CD14-positive monocyte (primary cell): ENCODE measurements at regions not wholly inside any gene's neighbourhood (a gene's known extent, or its start where the extent isn't known, plus 50 kb on each side); places are given as distances from the start of the nearest gene placed in this dataset.

Source experiments
- DNase-seq, 3 donors: peaks; one replicate each; pipeline ENCODE4 v3.0.0-alpha.2; 2011 to 2022
- H2AFZ ChIP-seq: 2 replicates; pipeline ENCODE4 v1.6.0; 2012; ENCODE audit warnings: mild to moderate bottlenecking, low read depth, low read length, inconsistent platforms; ENCODE audit not compliant: insufficient read depth, poor library complexity, severe bottlenecking
- H3K27ac ChIP-seq, 2 donors: 1 replicate in 1 of 2; 2 replicates in 1 of 2; pipeline ENCODE4 v1.5.1; 2012 to 2013; ENCODE audit warnings: low read length in 2 of 2, control low read depth in 1 of 2, inconsistent platforms in 1 of 2, low read depth in 1 of 2, mild to moderate bottlenecking in 1 of 2
- H3K27me3 ChIP-seq, 2 donors: one replicate each; pipeline versions ENCODE4 v1.6.0 to v1.6.1; 2011 to 2013; ENCODE audit warnings: low read length in 2 of 2; ENCODE audit not compliant: control insufficient read depth in 2 of 2, insufficient read depth in 2 of 2
- H3K36me3 ChIP-seq, 2 donors: replicated peaks in 1 of 2; 1 replicate in 1 of 2; 2 replicates in 1 of 2; pipeline versions ENCODE4 v1.5.1 to v1.6.1; 2012 to 2013; ENCODE audit warnings: low read length in 2 of 2, control low read depth in 1 of 2, inconsistent platforms in 1 of 2, mild to moderate bottlenecking in 1 of 2; ENCODE audit not compliant: insufficient read depth in 2 of 2, control insufficient read depth in 1 of 2
- H3K4me1 ChIP-seq, 2 donors: 1 replicate in 1 of 2; 2 replicates in 1 of 2; pipeline versions ENCODE4 v1.5.1 to v1.6.1; 2012 to 2013; ENCODE audit warnings: low read length in 2 of 2, control low read depth in 1 of 2, inconsistent platforms in 1 of 2, mild to moderate bottlenecking in 1 of 2, moderate library complexity in 1 of 2; ENCODE audit not compliant: insufficient read depth in 2 of 2, control insufficient read depth in 1 of 2
- H3K4me2 ChIP-seq: replicated peaks from 2 replicates; pipeline ENCODE3; 2012; ENCODE audit warnings: low read length, moderate library complexity, mild to moderate bottlenecking; ENCODE audit not compliant: poor library complexity, severe bottlenecking; ENCODE audit errors: extremely low read depth
- H3K4me3 ChIP-seq, 3 experiments: fragments of 200-600 bp in 1 of 3; sonication (generic) in 1 of 3; replicated peaks in 1 of 3; 1 replicate in 2 of 3; 2 replicates in 1 of 3; pipeline ENCODE4 v1.5.1; 2011 to 2013; ENCODE audit warnings: low read length in 3 of 3, mild to moderate bottlenecking in 3 of 3, control low read depth in 2 of 3, low read depth in 2 of 3, inconsistent platforms in 1 of 3, moderate library complexity in 1 of 3
- H3K79me2 ChIP-seq: 2 replicates; pipeline ENCODE4 v1.6.0; 2012; ENCODE audit warnings: mild to moderate bottlenecking, control low read depth, inconsistent platforms, low read length, moderate library complexity; ENCODE audit not compliant: insufficient read depth
- H3K9ac ChIP-seq: 2 replicates; pipeline ENCODE4 v1.6.0; 2017; ENCODE audit warnings: low read length, mild to moderate bottlenecking; ENCODE audit not compliant: insufficient read depth, poor library complexity, severe bottlenecking
- H3K9me3 ChIP-seq, 2 donors: replicated peaks in 1 of 2; 1 replicate in 1 of 2; 2 replicates in 1 of 2; pipeline versions ENCODE4 v1.5.1 to v1.6.1; 2012 to 2013; ENCODE audit warnings: low read length in 2 of 2, control low read depth in 1 of 2; ENCODE audit not compliant: control insufficient read depth in 1 of 2, insufficient read depth in 1 of 2
- H4K20me1 ChIP-seq: 2 replicates; pipeline ENCODE4 v1.6.0; 2012; ENCODE audit warnings: mild to moderate bottlenecking, low read length, control low read depth, moderate library complexity; ENCODE audit not compliant: insufficient read depth
- H3K27ac Mint-ChIP-seq, 7 donors: one replicate each; pipeline ENCODE4 v1.8.0; 2020; ENCODE audit warnings: mild to moderate bottlenecking in 7 of 7, mixed read lengths in 7 of 7, moderate library complexity in 6 of 7, inconsistent platforms in 2 of 7
- H3K27me3 Mint-ChIP-seq, 3 donors: one replicate each; pipeline ENCODE4 v1.8.0; 2021 to 2022; ENCODE audit warnings: low read depth in 3 of 3, mild to moderate bottlenecking in 3 of 3, mixed read lengths in 3 of 3, moderate library complexity in 3 of 3, inconsistent platforms in 1 of 3
- H3K36me3 Mint-ChIP-seq, 2 donors: one replicate each; pipeline ENCODE4 v1.8.0; 2020; ENCODE audit warnings: mixed read lengths in 2 of 2, inconsistent platforms in 1 of 2, mild to moderate bottlenecking in 1 of 2
- H3K4me1 Mint-ChIP-seq: one replicate; pipeline ENCODE4 v1.8.0; 2020; ENCODE audit warnings: mild to moderate bottlenecking, mixed read lengths
- H3K4me3 Mint-ChIP-seq, 2 donors: one replicate each; pipeline ENCODE4 v1.8.0; 2020; ENCODE audit warnings: mild to moderate bottlenecking in 2 of 2, mixed read lengths in 2 of 2, moderate library complexity in 1 of 2
- H3K9me3 Mint-ChIP-seq, 7 donors: one replicate each; pipeline ENCODE4 v1.8.0; 2020 to 2022; ENCODE audit warnings: mixed read lengths in 7 of 7, mild to moderate bottlenecking in 6 of 7, moderate library complexity in 6 of 7, inconsistent platforms in 2 of 7
- WGBS: methylation state at CpG from one replicate; pipeline ENCODE4 v1.1.5; 2013; ENCODE audit warnings: missing lambda C conversion rate; ENCODE audit not compliant: insufficient coverage; 5-methylcytosine and 5-hydroxymethylcytosine counted together
- intact Hi-C, 2 donors: fragments of 100-400 bp; cut with micrococcal nuclease; formaldehyde crosslinking; loops; one replicate each; pipeline versions ENCODE4 v1.15.0 to v1.15.1; 2023
- TF ChIP-seq, protein P1 (sequence below): fragments of 200-600 bp; IDR thresholded peaks from one replicate; pipeline ENCODE4 v1.8.0; 2022; ENCODE audit warnings: antibody characterized with exemption, mild to moderate bottlenecking

- no peaks in the 10 kb centered on the region for H3K4me1 ChIP-seq
- no peaks in the 10 kb centered on the region for H3K27me3 ChIP-seq
- no peak overlapping the region for H3K4me3 Mint-ChIP-seq
- no peak overlapping the region for H3K27ac ChIP-seq
- H3K4me1 Mint-ChIP-seq = no peaks in the 10 kb centered on the region
- no peaks in the 10 kb centered on the region for H3K36me3 ChIP-seq
- 88% methylated on average over 3 of the region's 3 CpGs for WGBS
- no peak overlapping the region for H3K9ac ChIP-seq
- H3K36me3 Mint-ChIP-seq = no peaks in the 10 kb centered on the region
- no peak overlapping the region for H2AFZ ChIP-seq
- H4K20me1 ChIP-seq = no peaks in the 10 kb centered on the region
- H3K27ac Mint-ChIP-seq = no peak overlapping the region
- intact Hi-C loops = no loop called here
- H3K9me3 ChIP-seq = peaks cover 5 to 10% of the 10 kb centered on the region in 2 donors
- H3K4me3 ChIP-seq = no peak overlapping the region
- peaks cover 0 to 1% (median 0%) of the 10 kb centered on the region in 3 donors for H3K27me3 Mint-ChIP-seq
- H3K9me3 Mint-ChIP-seq = peaks cover 0 to 11% (median 2%) of the 10 kb centered on the region in 7 donors
- no peaks in the 10 kb centered on the region for H3K79me2 ChIP-seq
- TF ChIP-seq, protein P1, sequence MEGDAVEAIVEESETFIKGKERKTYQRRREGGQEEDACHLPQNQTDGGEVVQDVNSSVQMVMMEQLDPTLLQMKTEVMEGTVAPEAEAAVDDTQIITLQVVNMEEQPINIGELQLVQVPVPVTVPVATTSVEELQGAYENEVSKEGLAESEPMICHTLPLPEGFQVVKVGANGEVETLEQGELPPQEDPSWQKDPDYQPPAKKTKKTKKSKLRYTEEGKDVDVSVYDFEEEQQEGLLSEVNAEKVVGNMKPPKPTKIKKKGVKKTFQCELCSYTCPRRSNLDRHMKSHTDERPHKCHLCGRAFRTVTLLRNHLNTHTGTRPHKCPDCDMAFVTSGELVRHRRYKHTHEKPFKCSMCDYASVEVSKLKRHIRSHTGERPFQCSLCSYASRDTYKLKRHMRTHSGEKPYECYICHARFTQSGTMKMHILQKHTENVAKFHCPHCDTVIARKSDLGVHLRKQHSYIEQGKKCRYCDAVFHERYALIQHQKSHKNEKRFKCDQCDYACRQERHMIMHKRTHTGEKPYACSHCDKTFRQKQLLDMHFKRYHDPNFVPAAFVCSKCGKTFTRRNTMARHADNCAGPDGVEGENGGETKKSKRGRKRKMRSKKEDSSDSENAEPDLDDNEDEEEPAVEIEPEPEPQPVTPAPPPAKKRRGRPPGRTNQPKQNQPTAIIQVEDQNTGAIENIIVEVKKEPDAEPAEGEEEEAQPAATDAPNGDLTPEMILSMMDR = no peak
- H3K4me2 ChIP-seq = no peak overlapping the region
- no peak for DNase-seq
Observed at GRCh38 chr2:14342313-14342712, 290.2 kb upstream of the LRATD1 start.

DNA sequence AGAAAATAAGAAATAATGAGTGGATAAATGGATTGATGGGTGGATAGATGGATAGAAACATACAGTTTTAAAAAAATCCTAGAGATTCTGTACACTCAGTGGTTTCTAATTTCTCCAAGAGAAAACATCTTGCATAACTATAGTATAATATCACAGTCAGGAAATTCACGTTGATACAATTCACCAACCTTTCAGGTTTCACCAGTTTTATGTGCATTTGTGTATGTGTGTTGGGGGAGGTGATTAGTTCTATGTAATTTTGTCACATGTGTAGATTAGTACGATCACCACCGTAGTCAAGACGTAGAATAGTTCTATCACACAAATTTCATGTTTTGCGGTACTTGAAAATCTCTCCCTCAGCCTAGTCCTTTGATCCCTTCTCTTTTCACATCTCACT lies 288.2 kb upstream of the LRATD1 start:
- no peak overlapping the region for H3K27ac Mint-ChIP-seq
- no peaks in the 10 kb centered on the region for H3K79me2 ChIP-seq
- no peaks in the 10 kb centered on the region for H3K27me3 ChIP-seq
- WGBS = 100% methylated on average over 2 of the region's 5 CpGs
- H3K4me3 Mint-ChIP-seq = no peak overlapping the region
- no peaks in the 10 kb centered on the region for H3K36me3 Mint-ChIP-seq
- H3K36me3 ChIP-seq = no peaks in the 10 kb centered on the region
- H3K4me3 ChIP-seq = no peak overlapping the region
- intact Hi-C loops = no loop called here
- no peaks in the 10 kb centered on the region for H4K20me1 ChIP-seq
- peaks cover 0 to 1% (median 0%) of the 10 kb centered on the region in 3 donors for H3K27me3 Mint-ChIP-seq
- TF ChIP-seq, protein P1 = no peak
- H3K27ac ChIP-seq = no peak overlapping the region
- peaks cover 5 to 10% of the 10 kb centered on the region in 2 donors for H3K9me3 ChIP-seq
- H3K9me3 Mint-ChIP-seq = peaks cover 0 to 10% (median 2%) of the 10 kb centered on the region in 7 donors
- H3K4me1 ChIP-seq = no peaks in the 10 kb centered on the region
- H3K4me2 ChIP-seq = no peak overlapping the region
- no peak overlapping the region for H3K9ac ChIP-seq
- DNase-seq = no peak
- H3K4me1 Mint-ChIP-seq = no peaks in the 10 kb centered on the region
- H2AFZ ChIP-seq = no peak overlapping the region
